Thymus (tissue), 11 donors: ENCODE measurements at regions not wholly inside any gene's neighbourhood (a gene's known extent, or its start where the extent isn't known, plus 50 kb on each side); places are given as distances from the start of the nearest gene placed in this dataset.

ENCODE experiments used
- DNase-seq, 9 donors: peaks; one replicate each; pipeline ENCODE4 v3.0.0-alpha.2; 2013; ENCODE audit warnings: low spot score in 9 of 9, low read depth in 6 of 9, missing footprints in 1 of 9
- H3K27ac ChIP-seq, 2 donors: one replicate each; pipeline ENCODE4 v1.5.1; 2013; ENCODE audit warnings: control low read depth in 1 of 2, low read depth in 1 of 2, low read length in 1 of 2, mild to moderate bottlenecking in 1 of 2, moderate library complexity in 1 of 2
- H3K27me3 ChIP-seq, 2 donors: one replicate each; pipeline ENCODE4 v1.5.1; 2013; ENCODE audit warnings: low read length in 1 of 2; ENCODE audit not compliant: control insufficient read depth in 2 of 2, insufficient read depth in 1 of 2
- H3K36me3 ChIP-seq, 2 donors: one replicate each; pipeline ENCODE4 v1.5.1; 2013; ENCODE audit warnings: low read length in 1 of 2, mild to moderate bottlenecking in 1 of 2, moderate library complexity in 1 of 2; ENCODE audit not compliant: control insufficient read depth in 2 of 2, insufficient read depth in 2 of 2
- H3K4me1 ChIP-seq, 2 donors: one replicate each; pipeline ENCODE4 v1.5.1; 2013; ENCODE audit warnings: low read length in 2 of 2; ENCODE audit not compliant: control insufficient read depth in 2 of 2, insufficient read depth in 2 of 2
- H3K4me3 ChIP-seq, 2 donors: one replicate each; pipeline ENCODE4 v1.5.1; 2013; ENCODE audit warnings: low read length in 2 of 2, control low read depth in 1 of 2, mild to moderate bottlenecking in 1 of 2
- H3K9me3 ChIP-seq, 2 donors: one replicate each; pipeline ENCODE4 v1.5.1; 2013; ENCODE audit warnings: low read length in 1 of 2, mild to moderate bottlenecking in 1 of 2; ENCODE audit not compliant: control insufficient read depth in 2 of 2, insufficient read depth in 1 of 2
- WGBS: extraction: QIAGEN DNeasy Blood & Tissue Kit; methylation state at CpG from one replicate; pipeline ENCODE4 v1.1.7; 2013; 5-methylcytosine and 5-hydroxymethylcytosine counted together
- donor health status: healthy.

DNA sequence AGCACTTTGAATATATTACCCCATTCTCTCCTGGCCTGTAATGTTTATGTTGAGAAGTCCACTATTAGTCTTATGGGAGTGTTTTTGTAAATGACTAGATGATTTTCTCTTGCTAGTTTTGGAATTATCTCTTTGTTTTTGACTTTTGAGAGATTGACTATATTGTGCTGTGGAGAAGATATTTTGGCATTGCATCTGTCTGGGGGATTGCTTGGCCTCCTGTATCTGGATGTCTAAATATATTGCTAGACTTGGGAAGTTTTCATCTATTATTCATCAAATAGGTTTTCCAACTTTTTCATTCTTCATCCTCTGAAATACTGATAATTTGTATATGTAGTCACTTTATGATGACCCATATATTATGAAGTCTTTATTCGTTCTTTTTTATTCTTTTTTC lies 277.1 kb upstream of the PCDH15 start:
- Histone ChIP-seq H3K9me3 (peaks cover 0 to 3% of the 10 kb centered on the region in 2 donors), H3K27ac (no peak overlapping the region), H3K36me3 (no peaks in the 10 kb centered on the region), H3K4me3 (no peak overlapping the region), H3K4me1 (no peaks in the 10 kb centered on the region), H3K27me3 (no peaks in the 10 kb centered on the region)
- WGBS, result 93% methylated on average over 1 of the region's 1 CpG
- DNase-seq, result no peak

- H3K4me3 ChIP-seq, result no peak overlapping the region
- no peaks in the 10 kb centered on the region for H3K27me3 ChIP-seq
- no peaks in the 10 kb centered on the region for H3K9me3 ChIP-seq
- no peaks in the 10 kb centered on the region for H3K36me3 ChIP-seq
- WGBS, result 90% methylated on average over 1 of the region's 1 CpG
- no peak overlapping the region for H3K27ac ChIP-seq
- DNase-seq, result no peak
- H3K4me1 ChIP-seq, result no peaks in the 10 kb centered on the region
These were observed 264.2 kb upstream of the PCDH15 start for GRCh38 chr10:55065185-55065584.

DNA sequence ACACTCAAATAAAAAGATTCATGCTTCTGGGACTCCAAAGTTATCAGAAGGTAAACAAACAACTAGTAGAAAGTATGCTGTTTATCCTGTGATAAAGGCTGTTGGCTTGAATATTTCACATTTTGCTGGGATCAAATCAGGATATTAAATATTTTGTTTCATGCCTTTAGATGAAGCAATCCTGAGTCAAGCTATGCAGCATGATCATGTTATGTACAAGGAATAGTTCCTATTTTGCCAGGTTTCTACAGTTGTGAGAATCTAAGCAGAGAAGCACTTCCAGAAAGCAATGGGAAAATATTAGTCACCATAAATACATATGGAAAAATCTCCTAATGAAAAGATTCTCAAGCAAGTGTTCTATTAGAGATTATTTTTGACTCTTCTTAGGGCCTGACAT lies 262.8 kb upstream of the PCDH15 start:
- H3K9me3 ChIP-seq, result no peaks in the 10 kb centered on the region
- H3K36me3 ChIP-seq, result no peaks in the 10 kb centered on the region
- no peaks in the 10 kb centered on the region for H3K27me3 ChIP-seq
- no peak overlapping the region for H3K4me3 ChIP-seq
- H3K27ac ChIP-seq, result no peak overlapping the region
- H3K4me1 ChIP-seq, result no peaks in the 10 kb centered on the region
- no peak for DNase-seq

DNA sequence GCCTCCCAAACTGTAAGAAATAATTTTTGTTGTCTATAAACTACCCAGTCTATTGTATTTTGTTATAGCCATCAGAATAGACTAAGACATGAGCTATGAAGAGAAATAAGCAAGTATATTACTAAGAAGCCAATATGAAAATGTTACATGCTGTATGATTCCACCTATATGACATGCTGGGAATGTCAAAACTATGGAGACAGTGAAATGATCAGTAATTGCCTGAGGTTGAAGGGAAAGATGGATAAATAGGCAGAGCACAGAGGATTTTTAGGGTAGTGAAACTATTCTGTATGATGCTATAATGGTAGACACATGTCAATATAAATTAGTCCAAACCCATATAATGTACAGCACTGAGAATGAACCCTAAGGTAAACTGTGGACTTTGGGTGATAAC lies 261.3 kb upstream of the PCDH15 start:
- no peaks in the 10 kb centered on the region for H3K9me3 ChIP-seq
- DNase-seq, result no peak
- no peak overlapping the region for H3K27ac ChIP-seq
- no peak overlapping the region for H3K4me3 ChIP-seq
- no peaks in the 10 kb centered on the region for H3K4me1 ChIP-seq
- H3K36me3 ChIP-seq, result no peaks in the 10 kb centered on the region
- no peaks in the 10 kb centered on the region for H3K27me3 ChIP-seq

DNA sequence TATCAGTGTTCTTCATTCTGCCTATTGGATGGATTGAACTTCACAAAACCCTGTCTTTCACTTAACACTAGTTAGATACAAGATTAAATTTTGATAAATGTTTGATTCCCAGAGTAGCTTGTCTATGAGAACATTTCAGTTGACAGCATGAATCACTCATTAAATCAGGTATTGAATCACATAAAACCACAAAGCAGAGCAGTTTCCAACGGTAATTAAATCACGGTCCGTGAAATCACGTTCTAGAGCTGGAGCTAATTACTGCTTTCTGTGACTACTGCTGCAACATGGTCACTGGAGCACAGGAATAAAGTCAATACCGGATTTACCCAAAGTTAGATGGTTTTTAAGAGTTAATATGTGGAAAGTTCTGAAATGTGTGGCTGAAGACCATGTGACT lies 257.8 kb upstream of the PCDH15 start:
- Histone ChIP-seq H3K9me3 (no peaks in the 10 kb centered on the region), H3K4me1 (no peaks in the 10 kb centered on the region), H3K4me3 (no peak overlapping the region), H3K27ac (no peak overlapping the region), H3K27me3 (no peaks in the 10 kb centered on the region), H3K36me3 (no peaks in the 10 kb centered on the region)
- 93% methylated on average over 5 of the region's 5 CpGs for WGBS
- no peak for DNase-seq

GRCh38 chr10:55051515-55051914 lies 250.5 kb upstream of the PCDH15 start:
- WGBS, result 93% methylated on average over 2 of the region's 2 CpGs
- no peaks in the 10 kb centered on the region for H3K36me3 ChIP-seq
- H3K4me1 ChIP-seq, result no peaks in the 10 kb centered on the region
- H3K27ac ChIP-seq, result no peak overlapping the region
- DNase-seq, result no peak
- no peaks in the 10 kb centered on the region for H3K27me3 ChIP-seq
- H3K9me3 ChIP-seq, result no peaks in the 10 kb centered on the region
- H3K4me3 ChIP-seq, result no peak overlapping the region

- Histone ChIP-seq H3K27ac (no peak overlapping the region), H3K4me1 (no peaks in the 10 kb centered on the region), H3K9me3 (no peaks in the 10 kb centered on the region), H3K4me3 (no peak overlapping the region), H3K36me3 (no peaks in the 10 kb centered on the region), H3K27me3 (no peaks in the 10 kb centered on the region)
- DNase-seq, result no peak
- 65% methylated on average over 3 of the region's 3 CpGs for WGBS
These were observed 247.9 kb upstream of the PCDH15 start for GRCh38 chr10:55048830-55049498.

GRCh38 chr10:55043540-55043939 lies 242.5 kb upstream of the PCDH15 start:
- DNase-seq, result no peak
- Histone ChIP-seq H3K27me3 (no peaks in the 10 kb centered on the region), H3K27ac (no peak overlapping the region), H3K4me3 (no peak overlapping the region), H3K4me1 (no peaks in the 10 kb centered on the region), H3K9me3 (no peaks in the 10 kb centered on the region), H3K36me3 (no peaks in the 10 kb centered on the region)
- 94% methylated on average over 3 of the region's 3 CpGs for WGBS

- Histone ChIP-seq H3K36me3 (no peaks in the 10 kb centered on the region), H3K4me3 (no peak overlapping the region), H3K27me3 (no peaks in the 10 kb centered on the region), H3K27ac (no peak overlapping the region), H3K9me3 (no peaks in the 10 kb centered on the region), H3K4me1 (no peaks in the 10 kb centered on the region)
- 96% methylated on average over 4 of the region's 4 CpGs for WGBS
- no peak for DNase-seq
These were observed 232.0 kb upstream of the PCDH15 start for GRCh38 chr10:55033061-55033460.

GRCh38 chr10:55024713-55025112 lies 223.7 kb upstream of the PCDH15 start:
- Histone ChIP-seq H3K27me3 (no peaks in the 10 kb centered on the region), H3K4me3 (no peak overlapping the region), H3K4me1 (no peaks in the 10 kb centered on the region), H3K9me3 (no peaks in the 10 kb centered on the region), H3K36me3 (no peaks in the 10 kb centered on the region), H3K27ac (no peak overlapping the region)
- no peak for DNase-seq
- 0% methylated on average over 1 of the region's 1 CpG for WGBS
